SK-N-MC (cell line): ENCODE measurements at regions not wholly inside any gene's neighbourhood (a gene's known extent, or its start where the extent isn't known, plus 50 kb on each side); places are given as distances from the start of the nearest gene placed in this dataset.

ENCODE experiments used
- DNase-seq: peaks from one replicate; pipeline ENCODE4 v3.0.0-alpha.2; 2011; ENCODE audit warnings: low read depth, low spot score
- H3K27ac ChIP-seq: fragments of 200-600 bp; sonication (generic); 2 replicates; pipeline ENCODE4 v1.5.1; 2016; ENCODE audit warnings: mixed run types
- H3K36me3 ChIP-seq: fragments of 200-600 bp; sonication (generic); 2 replicates; pipeline ENCODE4 v1.6.1; 2017; ENCODE audit warnings: antibody characterized with exemption, low read length, mixed read lengths; ENCODE audit not compliant: insufficient read depth
- H3K4me3 ChIP-seq: fragments of 200-600 bp; sonication (generic); 2 replicates; pipeline ENCODE4 v1.5.1; 2016
- H3K9ac ChIP-seq: fragments of 200-600 bp; sonication (generic); 2 replicates; pipeline ENCODE4 v1.8.0; 2017; ENCODE audit warnings: mixed run types, mixed read lengths; ENCODE audit not compliant: insufficient read length
- H3K9me3 ChIP-seq: fragments of 200-600 bp; sonication (generic); 2 replicates; pipeline ENCODE4 v1.6.1; 2017; ENCODE audit warnings: low read depth, mild to moderate bottlenecking, antibody characterized with exemption, low read length, moderate library complexity, mixed read lengths
- EZH2 ChIP-seq: fragments of 200-600 bp; sonication (generic); IDR thresholded peaks from one replicate; pipeline ENCODE4 v1.6.1; 2017; ENCODE audit warnings: antibody characterized with exemption
- FOXP2 ChIP-seq: optimal IDR thresholded peaks from 2 replicates; pipeline ENCODE3; 2011; ENCODE audit warnings: mild to moderate bottlenecking, moderate library complexity; ENCODE audit not compliant: insufficient read depth; ENCODE audit errors: extremely low read length, control extremely low read depth
- POLR2AphosphoS5 ChIP-seq: IDR thresholded peaks from 2 replicates; pipeline ENCODE4 v1.6.1; 2012; ENCODE audit warnings: mild to moderate bottlenecking, low read depth, low read length, borderline replicate concordance

DNA sequence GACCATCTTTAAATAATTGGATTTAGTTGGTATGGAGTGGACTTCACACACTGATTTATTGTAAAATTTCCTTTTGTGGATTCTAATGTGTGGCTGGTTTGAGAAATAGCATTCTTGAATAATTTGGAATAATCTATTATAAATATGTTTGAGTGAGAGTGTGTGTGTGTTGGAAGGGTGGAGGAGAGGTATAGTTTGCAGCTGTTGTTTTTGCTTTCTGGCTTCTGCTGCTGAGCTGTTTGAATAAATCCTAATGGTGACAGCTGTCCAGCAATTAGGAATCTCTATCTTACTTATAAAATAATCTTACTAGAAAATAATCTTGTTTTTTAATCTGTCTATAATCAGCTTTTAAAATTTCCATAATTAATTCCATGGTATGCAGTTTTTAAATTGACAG, 1283.0 kb upstream of the CDH2 start:
- DNase-seq: no peak
- no peak overlapping the region for H3K4me3 ChIP-seq
- no peaks in the 10 kb centered on the region for H3K9me3 ChIP-seq
- H3K36me3 ChIP-seq: no peaks in the 10 kb centered on the region
- no peak for TF ChIP-seq POLR2AphosphoS5
- TF ChIP-seq EZH2: no peak
- no peak for TF ChIP-seq FOXP2
- H3K27ac ChIP-seq: no peak overlapping the region
- no peak overlapping the region for H3K9ac ChIP-seq

DNA sequence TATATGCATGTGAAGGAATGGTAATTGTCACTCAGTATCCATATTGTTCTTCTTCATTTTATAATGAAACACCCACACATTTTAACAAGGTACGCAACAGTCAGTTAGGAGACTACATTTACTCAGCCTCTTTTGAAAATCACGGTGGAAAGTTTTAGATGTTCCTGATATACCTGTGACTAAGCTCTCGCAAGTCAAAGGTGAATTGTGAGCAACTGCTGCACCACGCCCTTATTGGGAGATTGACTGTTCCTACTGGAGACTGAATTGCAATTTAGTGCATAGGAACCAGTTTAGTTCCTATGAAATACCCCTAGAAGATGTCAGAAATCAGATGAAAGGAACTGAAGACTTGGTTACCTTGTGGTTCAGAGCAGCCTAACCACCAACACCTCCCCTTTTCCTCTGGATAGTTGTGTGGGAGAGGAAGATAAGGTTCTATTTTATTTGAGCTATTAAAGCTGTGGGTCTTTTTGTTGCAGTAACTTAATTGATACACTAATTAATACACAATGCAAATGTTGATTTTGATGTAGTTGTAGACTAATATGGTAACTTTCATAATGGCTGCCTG, 1280.5 kb upstream of the CDH2 start:
- DNase-seq: no peak
- TF ChIP-seq FOXP2 (no peak), POLR2AphosphoS5 (no peak), EZH2 (no peak)
- Histone ChIP-seq H3K27ac (no peak overlapping the region), H3K4me3 (no peak overlapping the region), H3K9ac (no peak overlapping the region), H3K36me3 (no peaks in the 10 kb centered on the region), H3K9me3 (no peaks in the 10 kb centered on the region)

DNA sequence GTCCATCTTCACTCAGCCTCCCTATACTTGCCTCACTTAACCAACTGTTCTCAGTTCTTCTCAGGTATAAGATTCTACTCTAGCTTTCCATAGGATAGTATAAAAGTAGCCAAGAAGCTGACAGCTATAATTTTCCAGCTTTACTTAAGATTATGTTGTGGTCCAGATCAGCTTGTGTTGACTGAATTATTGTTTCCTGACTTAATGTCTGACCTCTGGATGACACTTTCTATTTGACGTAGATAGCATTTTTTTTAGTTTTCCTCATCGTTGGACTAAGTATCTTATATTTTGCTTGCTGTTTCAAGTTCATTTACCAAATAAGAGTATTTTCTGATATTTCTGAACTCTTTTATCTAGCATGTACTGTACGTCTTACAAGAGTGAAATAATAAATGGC, 1272.5 kb upstream of the CDH2 start:
- TF ChIP-seq EZH2 (no peak), POLR2AphosphoS5 (no peak), FOXP2 (no peak)
- Histone ChIP-seq H3K9ac (no peak overlapping the region), H3K9me3 (no peaks in the 10 kb centered on the region), H3K36me3 (no peaks in the 10 kb centered on the region), H3K27ac (no peak overlapping the region), H3K4me3 (no peak overlapping the region)
- DNase-seq: no peak

DNA sequence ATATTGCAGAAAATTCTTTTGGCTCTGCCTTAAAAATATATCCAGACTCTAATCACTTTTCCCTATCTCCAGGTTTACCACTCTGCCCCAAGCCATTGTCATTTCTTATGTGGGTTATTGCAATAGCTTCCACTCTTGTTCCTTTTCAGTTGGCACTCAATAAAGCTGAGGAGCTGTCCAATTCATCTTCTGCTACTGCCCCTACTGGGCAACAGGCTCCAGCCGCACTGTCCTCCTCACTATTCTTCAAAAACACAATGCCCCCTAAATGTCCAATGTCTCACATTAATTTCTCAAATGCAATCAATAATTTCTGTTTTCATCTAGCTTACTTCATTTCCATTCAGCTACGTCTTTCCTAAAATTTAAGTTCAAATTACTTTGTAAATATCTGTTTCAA, 1262.5 kb upstream of the CDH2 start:
- Histone ChIP-seq H3K4me3 (no peak overlapping the region), H3K9me3 (no peaks in the 10 kb centered on the region), H3K36me3 (no peaks in the 10 kb centered on the region), H3K9ac (no peak overlapping the region), H3K27ac (no peak overlapping the region)
- no peak for DNase-seq
- TF ChIP-seq EZH2 (no peak), FOXP2 (no peak), POLR2AphosphoS5 (no peak)

DNA sequence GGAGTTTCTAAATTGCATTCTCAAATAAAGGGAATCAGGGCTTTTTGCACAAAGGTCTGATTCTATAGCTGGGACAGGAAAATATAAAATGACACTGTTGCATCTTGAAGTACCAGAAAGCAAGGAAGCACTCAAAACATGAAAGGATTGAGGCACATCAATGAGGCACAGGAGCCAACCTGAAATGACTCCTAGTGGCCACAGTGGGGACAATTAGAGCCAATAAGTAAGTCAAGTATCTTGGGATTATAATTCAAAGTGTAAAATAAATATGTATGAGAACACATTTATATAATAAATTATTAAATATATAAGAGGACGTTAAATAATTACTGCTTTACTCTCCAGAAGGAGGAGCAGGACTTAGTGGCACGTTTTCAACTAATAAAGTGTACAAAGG, 1259.5 kb upstream of the CDH2 start:
- no peaks in the 10 kb centered on the region for H3K36me3 ChIP-seq
- DNase-seq: no peak

DNA sequence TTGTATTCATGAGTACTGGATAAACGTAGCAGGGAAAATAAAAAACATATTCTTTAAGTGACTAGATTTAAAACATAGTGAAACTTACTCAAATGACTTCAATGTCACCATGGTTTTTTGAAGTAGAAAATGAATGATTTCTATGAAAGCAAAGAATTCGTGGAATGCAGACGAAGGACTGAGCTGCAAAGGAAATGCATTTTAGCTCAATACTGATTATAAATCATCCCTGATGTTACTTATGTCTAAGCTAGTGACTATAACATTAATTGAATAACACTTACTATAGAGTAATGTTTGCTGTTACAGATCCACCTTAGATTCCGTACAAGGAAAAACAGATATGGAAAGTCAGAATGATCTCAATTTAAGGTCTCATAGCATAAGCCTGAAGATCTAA, 1257.7 kb upstream of the CDH2 start:
- no peak for DNase-seq
- no peaks in the 10 kb centered on the region; the same call in 1 of the 2 replicates for H3K9me3 ChIP-seq
- no peak overlapping the region for H3K27ac ChIP-seq
- no peak overlapping the region for H3K9ac ChIP-seq
- H3K36me3 ChIP-seq: no peaks in the 10 kb centered on the region
- no peak overlapping the region for H3K4me3 ChIP-seq
- TF ChIP-seq EZH2: no peak
- no peak for TF ChIP-seq POLR2AphosphoS5
- no peak for TF ChIP-seq FOXP2

More for the DNA sequence above, 1259.5 kb upstream of the CDH2 start:
- Histone ChIP-seq H3K27ac (no peak overlapping the region), H3K9me3 (no peaks in the 10 kb centered on the region), H3K4me3 (no peak overlapping the region), H3K9ac (no peak overlapping the region)
- no peak for TF ChIP-seq POLR2AphosphoS5
- no peak for TF ChIP-seq EZH2
- no peak for TF ChIP-seq FOXP2

DNA sequence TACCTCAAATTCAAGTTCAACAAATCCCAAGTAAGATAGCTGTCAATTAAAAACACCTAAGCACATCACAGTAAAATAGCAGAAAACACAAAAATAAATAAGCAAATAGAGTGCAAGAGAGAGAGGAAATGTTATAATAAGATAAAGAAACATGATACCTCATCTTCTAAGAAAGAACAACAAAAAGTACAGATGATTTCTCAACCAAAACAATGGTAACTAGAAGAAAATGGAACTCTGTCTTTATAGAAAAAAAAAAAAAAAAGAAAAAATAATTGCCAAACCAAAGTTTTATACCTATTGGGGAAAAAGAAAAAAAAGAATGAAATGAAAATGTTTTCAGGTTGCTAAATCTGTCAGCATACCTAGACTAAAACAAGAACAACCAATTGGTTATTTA, 1253.5 kb upstream of the CDH2 start:
- Histone ChIP-seq H3K9ac (no peak overlapping the region), H3K9me3 (no peaks in the 10 kb centered on the region; the same call in 1 of the 2 replicates), H3K36me3 (no peaks in the 10 kb centered on the region), H3K4me3 (no peak overlapping the region), H3K27ac (no peak overlapping the region)
- no peak for DNase-seq
- TF ChIP-seq POLR2AphosphoS5 (no peak), FOXP2 (no peak), EZH2 (no peak)

DNA sequence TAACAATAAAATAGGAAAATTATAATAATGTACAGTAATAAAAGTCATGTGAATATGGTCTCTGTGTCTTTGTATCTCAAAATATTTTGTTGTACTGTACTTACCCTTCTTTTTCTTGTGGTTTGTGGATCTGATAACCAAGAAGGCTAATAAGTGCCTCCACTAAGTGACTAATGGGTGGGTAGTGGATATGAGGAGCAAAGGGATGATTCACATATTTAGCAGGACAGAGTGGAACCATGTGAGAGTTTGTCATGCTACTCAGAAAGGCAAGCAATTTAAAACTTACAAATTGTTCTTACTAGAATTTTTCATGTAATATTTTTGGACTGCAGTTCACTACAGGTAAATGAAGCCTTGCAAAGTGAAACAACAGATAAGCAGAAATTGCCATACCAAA, 1241.2 kb upstream of the CDH2 start:
- Histone ChIP-seq H3K4me3 (no peak overlapping the region), H3K27ac (no peak overlapping the region), H3K9ac (no peak overlapping the region), H3K36me3 (no peaks in the 10 kb centered on the region), H3K9me3 (no peaks in the 10 kb centered on the region)
- TF ChIP-seq EZH2 (no peak), POLR2AphosphoS5 (no peak), FOXP2 (no peak)
- DNase-seq: no peak

DNA sequence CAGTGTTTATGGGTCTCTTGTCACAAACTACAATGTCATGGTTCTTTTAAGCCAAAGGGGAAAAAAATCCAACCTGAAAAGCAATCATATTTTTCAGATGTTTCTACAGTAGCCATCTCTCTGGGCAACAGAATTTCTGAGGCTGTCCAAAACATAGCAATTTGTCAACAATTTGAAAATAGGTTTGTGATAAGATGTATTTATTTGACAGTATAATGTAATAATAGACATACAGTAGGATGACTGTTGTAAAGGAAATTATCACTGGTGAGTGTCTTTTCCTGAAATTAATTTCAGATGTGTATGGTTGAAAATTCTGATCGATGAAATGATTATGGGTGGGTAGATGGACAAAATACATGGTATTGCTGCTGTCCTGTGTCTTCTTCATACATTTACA, 1230.1 kb upstream of the CDH2 start:
- Histone ChIP-seq H3K4me3 (no peak overlapping the region), H3K36me3 (no peaks in the 10 kb centered on the region), H3K9me3 (no peaks in the 10 kb centered on the region), H3K9ac (no peak overlapping the region), H3K27ac (no peak overlapping the region)
- TF ChIP-seq FOXP2 (no peak), EZH2 (no peak), POLR2AphosphoS5 (no peak)
- DNase-seq: no peak
